ENCODE measurements at regions not wholly inside any gene's neighbourhood (a gene's known extent, or its start where the extent isn't known, plus 50 kb on each side); places are given as distances from the start of the nearest gene placed in this dataset.

GRCh38 chrX:20471483-20471882, 204.8 kb upstream of the RPS6KA3 start:
- H3K9me2 ChIP-seq (ENCODE audit: insufficient read depth, low read length), result no peaks in the 10 kb centered on the region
- DNase-seq (ENCODE audit: low spot score), result no peak
- intact Hi-C loops (cut with micrococcal nuclease; ENCODE audit: unreplicated experiment), result no loop called here
- H3K4me3 ChIP-seq (ENCODE audit: low read depth, low read length, poor library complexity, severe bottlenecking), result no peak overlapping the region
- H3K4me2 ChIP-seq (ENCODE audit: low read length), result no peak overlapping the region
- H2AFZ ChIP-seq (ENCODE audit: low read length), result no peak overlapping the region
- no peak for TF ChIP-seq EZH2phosphoT487 (IDR thresholded peaks at IDR 0.05; ENCODE audit: borderline replicate concordance, low read depth, low read length)
- no peak for TF ChIP-seq CTCF (conservative IDR thresholded peaks at IDR 0.05; ENCODE audit: low read length)
- H3K79me2 ChIP-seq (ENCODE audit: insufficient read depth, low read depth, low read length), result no peaks in the 10 kb centered on the region
- H4K20me1 ChIP-seq (ENCODE audit: insufficient read depth, low read length), result no peaks in the 10 kb centered on the region
- POLR2A ChIA-PET, result no interaction called here
- H3K27ac ChIP-seq (ENCODE audit: low read depth, low read length, poor library complexity, severe bottlenecking), result no peak overlapping the region
- no TSS peak for BruUV-seq (replicated peaks)
- H3K36me3 ChIP-seq (ENCODE audit: insufficient read depth, low read length), result no peaks in the 10 kb centered on the region
- H3K4me1 ChIP-seq (ENCODE audit: insufficient read depth, low read length, poor library complexity, severe bottlenecking), result no peaks in the 10 kb centered on the region
- CTCF ChIA-PET (ENCODE audit: unreplicated experiment), result no interaction called here
- H3K9me3 ChIP-seq (ENCODE audit: low read length), result no peaks in the 10 kb centered on the region

GRCh38 chrX:20463296-20464075, 196.8 kb upstream of the RPS6KA3 start:
- BruUV-seq (replicated peaks), result no TSS peak
- POLR2A ChIA-PET, result interaction anchor here (0.6 kb wide), 1 partner anchor 585 kb away, joined by 3 read pairs; no protein-coding TSS in a partner anchor

More at GRCh38 chrX:20463296-20464075, 196.8 kb upstream of the RPS6KA3 start:
- intact Hi-C loops (cut with micrococcal nuclease; ENCODE audit: unreplicated experiment), result no loop called here
- Histone ChIP-seq H3K79me2 (ENCODE audit: insufficient read depth, low read depth, low read length) (no peaks in the 10 kb centered on the region), H3K4me2 (ENCODE audit: low read length) (no peak overlapping the region), H3K9me3 (ENCODE audit: low read length) (no peaks in the 10 kb centered on the region), H3K36me3 (ENCODE audit: insufficient read depth, low read length) (no peaks in the 10 kb centered on the region), H2AFZ (ENCODE audit: low read length) (no peak overlapping the region), H3K27ac (ENCODE audit: low read depth, low read length, poor library complexity, severe bottlenecking) (no peak overlapping the region), H4K20me1 (ENCODE audit: insufficient read depth, low read length) (no peaks in the 10 kb centered on the region), H3K4me3 (ENCODE audit: low read depth, low read length, poor library complexity, severe bottlenecking) (no peak overlapping the region), H3K9me2 (ENCODE audit: insufficient read depth, low read length) (no peaks in the 10 kb centered on the region), H3K4me1 (ENCODE audit: insufficient read depth, low read length, poor library complexity, severe bottlenecking) (no peaks in the 10 kb centered on the region)
- CTCF ChIA-PET (ENCODE audit: unreplicated experiment), result no interaction called here
- DNase-seq (ENCODE audit: low spot score), result no peak
- TF ChIP-seq EZH2phosphoT487 (IDR thresholded peaks at IDR 0.05; ENCODE audit: borderline replicate concordance, low read depth, low read length) (no peak), CTCF (conservative IDR thresholded peaks at IDR 0.05; ENCODE audit: low read length) (no peak)
